BE2C (cell line): ENCODE measurements at regions not wholly inside any gene's neighbourhood (a gene's known extent, or its start where the extent isn't known, plus 50 kb on each side); places are given as distances from the start of the nearest gene placed in this dataset.

Experiments
- DNase-seq: peaks from one replicate; pipeline ENCODE4 v3.0.0-alpha.2; 2020
- H3K27me3 ChIP-seq: fragments of 250-450 bp; sonication (Bioruptor Pico); 2 replicates; pipeline ENCODE4 v1.5.1; 2020; ENCODE audit warnings: mild to moderate bottlenecking
- H3K36me3 ChIP-seq: fragments of 250-450 bp; sonication (Bioruptor Pico); 2 replicates; pipeline ENCODE4 v1.5.1; 2020; ENCODE audit warnings: mild to moderate bottlenecking
- H3K4me1 ChIP-seq: fragments of 250-450 bp; sonication (Bioruptor Pico); 2 replicates; pipeline ENCODE4 v1.5.1; 2020
- H3K4me3 ChIP-seq: 2 replicates; pipeline ENCODE4 v1.5.1; 2011; ENCODE audit warnings: low read depth, low read length
- H3K9me3 ChIP-seq: fragments of 250-450 bp; sonication (Bioruptor Pico); 2 replicates; pipeline ENCODE4 v1.5.1; 2020
- CTCF ChIP-seq: IDR thresholded peaks from 2 replicates; pipeline ENCODE4 v1.5.1; 2012; ENCODE audit warnings: mild to moderate bottlenecking, low read depth, low read length

GRCh38 chr9:111728617-111729366 lies 65.9 kb downstream of the SHOC1 start:
- TF ChIP-seq CTCF, result no peak
- DNase-seq, result no peak
- H3K4me1 ChIP-seq, result no peaks in the 10 kb centered on the region
- no peaks in the 10 kb centered on the region for H3K36me3 ChIP-seq
- H3K4me3 ChIP-seq, result no peak overlapping the region
- H3K27me3 ChIP-seq, result no peaks in the 10 kb centered on the region
- no peaks in the 10 kb centered on the region for H3K9me3 ChIP-seq

DNA sequence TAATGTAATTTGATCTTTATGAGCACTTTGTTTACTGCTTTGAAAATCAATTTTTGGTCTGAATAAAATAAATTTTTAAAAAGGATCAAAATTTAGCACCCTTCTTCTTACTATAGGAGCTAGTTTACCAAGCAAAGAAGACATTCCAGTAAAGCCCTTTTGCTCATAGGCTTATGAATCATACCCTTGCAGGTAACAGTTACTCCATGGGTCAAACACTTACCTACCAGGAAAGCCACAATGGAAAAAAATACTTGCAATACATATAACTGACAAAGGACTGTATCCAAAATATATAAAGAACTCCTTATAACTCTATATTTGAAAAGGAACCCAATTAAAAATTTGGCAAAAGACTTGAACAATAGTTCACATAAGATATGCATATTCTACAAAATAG lies 66.6 kb downstream of the SHOC1 start:
- no peak for DNase-seq
- no peaks in the 10 kb centered on the region for H3K27me3 ChIP-seq
- H3K9me3 ChIP-seq, result no peaks in the 10 kb centered on the region
- H3K36me3 ChIP-seq, result no peaks in the 10 kb centered on the region
- no peaks in the 10 kb centered on the region for H3K4me1 ChIP-seq
- TF ChIP-seq CTCF, result no peak
- no peak overlapping the region for H3K4me3 ChIP-seq

GRCh38 chr9:111726949-111727348 lies 65.5 kb downstream of the GNG10 start:
- Histone ChIP-seq H3K27me3 (no peaks in the 10 kb centered on the region), H3K4me3 (no peak overlapping the region), H3K4me1 (no peaks in the 10 kb centered on the region), H3K9me3 (no peaks in the 10 kb centered on the region), H3K36me3 (no peaks in the 10 kb centered on the region)
- no peak for TF ChIP-seq CTCF
- no peak for DNase-seq

- no peak for DNase-seq
- H3K9me3 ChIP-seq, result no peaks in the 10 kb centered on the region
- no peaks in the 10 kb centered on the region for H3K4me1 ChIP-seq
- H3K4me3 ChIP-seq, result no peak overlapping the region
- no peaks in the 10 kb centered on the region for H3K27me3 ChIP-seq
- TF ChIP-seq CTCF, result peak; percentile 6
- no peaks in the 10 kb centered on the region for H3K36me3 ChIP-seq
Measured at GRCh38 chr9:111720174-111720573, 58.8 kb downstream of the GNG10 start.
